Endodermal cell (in vitro differentiated cells): ENCODE measurements at regions not wholly inside any gene's neighbourhood (a gene's known extent, or its start where the extent isn't known, plus 50 kb on each side); places are given as distances from the start of the nearest gene placed in this dataset.

ENCODE experiments used
- DNase-seq: peaks from one replicate; pipeline ENCODE4 v3.0.0-alpha.2; 2017
- H3K27ac ChIP-seq: 2 replicates; pipeline ENCODE4 v1.5.1; 2013; ENCODE audit warnings: mild to moderate bottlenecking, low read depth, low read length, moderate library complexity
- H3K27me3 ChIP-seq: 2 replicates; pipeline ENCODE4 v1.6.1; 2013; ENCODE audit warnings: mild to moderate bottlenecking, low read length, moderate library complexity; ENCODE audit not compliant: insufficient read depth, control insufficient read depth, poor library complexity, severe bottlenecking
- H3K36me3 ChIP-seq: 2 replicates; pipeline ENCODE4 v1.7.0; 2013; ENCODE audit warnings: mild to moderate bottlenecking, low read length, moderate library complexity; ENCODE audit not compliant: control insufficient read depth, insufficient read depth
- H3K4me1 ChIP-seq: one replicate; pipeline ENCODE4 v1.7.0; 2013; ENCODE audit warnings: low read length; ENCODE audit not compliant: control insufficient read depth, insufficient read depth
- H3K4me3 ChIP-seq: 2 replicates; pipeline ENCODE4 v1.5.1; 2013; ENCODE audit warnings: mild to moderate bottlenecking, low read length, moderate library complexity
- H3K9ac ChIP-seq: 2 replicates; pipeline ENCODE4 v1.6.1; 2013; ENCODE audit warnings: mild to moderate bottlenecking, low read length, moderate library complexity; ENCODE audit not compliant: poor library complexity, severe bottlenecking; ENCODE audit errors: extremely low read depth
- H3K9me3 ChIP-seq: 2 replicates; pipeline ENCODE4 v1.6.1; 2013; ENCODE audit warnings: mild to moderate bottlenecking, low read length, moderate library complexity; ENCODE audit not compliant: control insufficient read depth
- H3K27ac Mint-ChIP-seq: 2 replicates; pipeline ENCODE4 v1.8.0; 2020; ENCODE audit warnings: mixed read lengths
- H3K27me3 Mint-ChIP-seq: 2 replicates; pipeline ENCODE4 v1.8.0; 2021; ENCODE audit warnings: mild to moderate bottlenecking, mixed read lengths; ENCODE audit not compliant: insufficient read depth
- H3K36me3 Mint-ChIP-seq: 2 replicates; pipeline ENCODE4 v1.8.0; 2020; ENCODE audit warnings: low read depth, mixed read lengths
- H3K4me1 Mint-ChIP-seq: 2 replicates; pipeline ENCODE4 v1.8.0; 2020; ENCODE audit warnings: mixed read lengths
- H3K4me3 Mint-ChIP-seq: 2 replicates; pipeline ENCODE4 v1.8.0; 2020; ENCODE audit warnings: mild to moderate bottlenecking, moderate library complexity, mixed read lengths
- H3K9me3 Mint-ChIP-seq: 2 replicates; pipeline ENCODE4 v1.8.0; 2020; ENCODE audit warnings: mild to moderate bottlenecking, mixed read lengths
- WGBS, 2 experiments: methylation state at CpG; one replicate each; pipeline versions ENCODE4 v1.1.5 to v1.1.7; 2013; ENCODE audit warnings: missing lambda C conversion rate in 2 of 2, mixed read lengths in 1 of 2; ENCODE audit not compliant: insufficient coverage in 1 of 2, insufficient read length in 1 of 2; 5-methylcytosine and 5-hydroxymethylcytosine counted together
- TF ChIP-seq, protein P1 (sequence below): fragments of 200-600 bp; sonication (generic); conservative IDR thresholded peaks from 2 replicates; pipeline ENCODE4 v1.5.0; 2021; ENCODE audit warnings: antibody characterized with exemption, mild to moderate bottlenecking

DNA sequence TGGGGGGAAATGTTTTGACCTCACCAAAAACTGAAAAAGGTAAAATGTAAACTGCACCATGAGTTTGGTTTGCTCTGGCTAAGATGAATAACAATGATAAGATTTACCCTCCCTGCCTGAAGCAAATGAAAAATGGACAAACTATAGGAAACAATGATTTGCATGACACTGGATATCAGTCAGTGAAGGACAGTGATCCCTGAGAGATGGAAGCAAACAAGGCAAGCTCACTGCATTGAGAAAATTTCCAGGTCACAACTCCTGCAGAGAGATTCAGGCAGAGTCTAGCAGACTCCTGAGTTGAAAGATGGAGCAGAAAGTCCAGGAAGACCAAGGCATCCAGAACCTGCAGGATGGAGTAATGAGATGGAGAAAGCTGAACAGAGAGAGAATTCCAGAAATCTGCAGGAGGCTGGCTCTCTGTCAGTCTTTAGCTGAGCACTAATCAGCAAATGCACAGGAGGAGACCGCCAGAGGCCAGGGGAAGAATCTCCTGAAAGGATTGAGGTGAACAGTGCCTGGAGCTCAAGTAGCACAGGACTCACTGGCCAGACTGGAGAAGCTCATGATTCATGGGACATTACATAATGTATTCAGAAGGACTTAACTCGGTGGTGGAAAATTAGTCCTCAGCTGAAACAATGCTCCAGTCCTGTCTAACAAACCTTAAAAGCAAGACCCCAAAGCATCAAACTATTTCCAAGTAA is 51.2 kb upstream of the PALS2 start:
- Mint-ChIP-seq H3K4me1 (peaks cover 12% of the 10 kb centered on the region), H3K27me3 (peaks cover 3% of the 10 kb centered on the region), H3K27ac (no peak overlapping the region), H3K36me3 (no peaks in the 10 kb centered on the region), H3K4me3 (no peak overlapping the region), H3K9me3 (no peaks in the 10 kb centered on the region)
- TF ChIP-seq, protein P1, sequence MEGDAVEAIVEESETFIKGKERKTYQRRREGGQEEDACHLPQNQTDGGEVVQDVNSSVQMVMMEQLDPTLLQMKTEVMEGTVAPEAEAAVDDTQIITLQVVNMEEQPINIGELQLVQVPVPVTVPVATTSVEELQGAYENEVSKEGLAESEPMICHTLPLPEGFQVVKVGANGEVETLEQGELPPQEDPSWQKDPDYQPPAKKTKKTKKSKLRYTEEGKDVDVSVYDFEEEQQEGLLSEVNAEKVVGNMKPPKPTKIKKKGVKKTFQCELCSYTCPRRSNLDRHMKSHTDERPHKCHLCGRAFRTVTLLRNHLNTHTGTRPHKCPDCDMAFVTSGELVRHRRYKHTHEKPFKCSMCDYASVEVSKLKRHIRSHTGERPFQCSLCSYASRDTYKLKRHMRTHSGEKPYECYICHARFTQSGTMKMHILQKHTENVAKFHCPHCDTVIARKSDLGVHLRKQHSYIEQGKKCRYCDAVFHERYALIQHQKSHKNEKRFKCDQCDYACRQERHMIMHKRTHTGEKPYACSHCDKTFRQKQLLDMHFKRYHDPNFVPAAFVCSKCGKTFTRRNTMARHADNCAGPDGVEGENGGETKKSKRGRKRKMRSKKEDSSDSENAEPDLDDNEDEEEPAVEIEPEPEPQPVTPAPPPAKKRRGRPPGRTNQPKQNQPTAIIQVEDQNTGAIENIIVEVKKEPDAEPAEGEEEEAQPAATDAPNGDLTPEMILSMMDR, result no peak
- H3K9ac ChIP-seq, result no peak overlapping the region
- DNase-seq, result no peak
- no peaks in the 10 kb centered on the region for H3K4me1 ChIP-seq
- no peaks in the 10 kb centered on the region for H3K36me3 ChIP-seq
- no peak overlapping the region for H3K4me3 ChIP-seq
- H3K9me3 ChIP-seq, result no peaks in the 10 kb centered on the region
- H3K27ac ChIP-seq, result no peak overlapping the region
- no peaks in the 10 kb centered on the region for H3K27me3 ChIP-seq
- WGBS, 2 experiments, result 37 to 45% methylated on average over 2 of the region's 2 CpGs
